ENCODE measurements at regions not wholly inside any gene's neighbourhood (a gene's known extent, or its start where the extent isn't known, plus 50 kb on each side); places are given as distances from the start of the nearest gene placed in this dataset.

- H3K9me3 ChIP-seq: no peaks in the 10 kb centered on the region
- intact Hi-C loops (cut with DNase I): no loop called here
- H3K27ac ChIP-seq: no peak overlapping the region
- H3K27me3 ChIP-seq: no peaks in the 10 kb centered on the region
- no peak overlapping the region for H3K4me3 ChIP-seq
- no peak for DNase-seq (ENCODE audit: low spot score in 2 of 2)
- no peaks in the 10 kb centered on the region for H3K4me1 ChIP-seq
- TF ChIP-seq CTCF (IDR thresholded peaks at IDR 0.05): no peak
- no peaks in the 10 kb centered on the region for H3K36me3 ChIP-seq
These were observed 281.8 kb upstream of the ANO5 start for GRCh38 chr11:21911061-21911460.

GRCh38 chr11:21912285-21912684 lies 280.6 kb upstream of the ANO5 start:
- TF ChIP-seq CTCF (IDR thresholded peaks at IDR 0.05): no peak
- no peaks in the 10 kb centered on the region for H3K36me3 ChIP-seq
- intact Hi-C loops (cut with DNase I): no loop called here
- H3K4me1 ChIP-seq: no peaks in the 10 kb centered on the region
- no peaks in the 10 kb centered on the region for H3K27me3 ChIP-seq
- no peak for DNase-seq (ENCODE audit: low spot score in 2 of 2)
- H3K4me3 ChIP-seq: no peak overlapping the region
- H3K9me3 ChIP-seq: no peaks in the 10 kb centered on the region
- no peak overlapping the region for H3K27ac ChIP-seq

- Histone ChIP-seq H3K9me3 (no peaks in the 10 kb centered on the region), H3K4me1 (no peaks in the 10 kb centered on the region), H3K27me3 (no peaks in the 10 kb centered on the region), H3K27ac (no peak overlapping the region), H3K36me3 (no peaks in the 10 kb centered on the region), H3K4me3 (no peak overlapping the region)
- no peak for TF ChIP-seq CTCF (IDR thresholded peaks at IDR 0.05)
- no peak for DNase-seq (ENCODE audit: low spot score in 2 of 2)
- intact Hi-C loops (cut with DNase I): no loop called here
These were observed 271.7 kb upstream of the ANO5 start for GRCh38 chr11:21921151-21921550.

- H3K4me3 ChIP-seq: no peak overlapping the region
- no peaks in the 10 kb centered on the region for H3K27me3 ChIP-seq
- no peak for DNase-seq (ENCODE audit: low spot score in 2 of 2)
- no peak for TF ChIP-seq CTCF (IDR thresholded peaks at IDR 0.05)
- no peak overlapping the region for H3K27ac ChIP-seq
- H3K36me3 ChIP-seq: no peaks in the 10 kb centered on the region
- intact Hi-C loops (cut with DNase I): loop anchor here (2.0 kb wide), 1 partner anchor 63 kb away; no protein-coding TSS in a partner anchor
- no peaks in the 10 kb centered on the region for H3K4me1 ChIP-seq
- no peaks in the 10 kb centered on the region for H3K9me3 ChIP-seq
These were observed 268.6 kb upstream of the ANO5 start for GRCh38 chr11:21924262-21924661.

GRCh38 chr11:21927628-21928027 lies 265.3 kb upstream of the ANO5 start:
- Histone ChIP-seq H3K4me1 (no peaks in the 10 kb centered on the region), H3K4me3 (no peak overlapping the region), H3K9me3 (no peaks in the 10 kb centered on the region), H3K27ac (no peak overlapping the region), H3K27me3 (no peaks in the 10 kb centered on the region), H3K36me3 (no peaks in the 10 kb centered on the region)
- TF ChIP-seq CTCF (IDR thresholded peaks at IDR 0.05): no peak
- no peak for DNase-seq (ENCODE audit: low spot score in 2 of 2)
- intact Hi-C loops (cut with DNase I): no loop called here

- DNase-seq (ENCODE audit: low spot score in 2 of 2): no peak
- no peaks in the 10 kb centered on the region for H3K9me3 ChIP-seq
- H3K36me3 ChIP-seq: no peaks in the 10 kb centered on the region
- no peaks in the 10 kb centered on the region for H3K27me3 ChIP-seq
- H3K4me3 ChIP-seq: no peak overlapping the region
- intact Hi-C loops (cut with DNase I): no loop called here
- no peak overlapping the region for H3K27ac ChIP-seq
- H3K4me1 ChIP-seq: no peaks in the 10 kb centered on the region
- TF ChIP-seq CTCF (IDR thresholded peaks at IDR 0.05): no peak
These were observed 264.0 kb upstream of the ANO5 start for GRCh38 chr11:21928847-21929246.
